ENCODE measurements at regions not wholly inside any gene's neighbourhood (a gene's known extent, or its start where the extent isn't known, plus 50 kb on each side); places are given as distances from the start of the nearest gene placed in this dataset.

GRCh38 chr15:24008476-24008875 lies 321.4 kb upstream of the NDN start:
- intact Hi-C loops (cut with micrococcal nuclease): no loop called here
- no peak for DNase-seq (ENCODE audit: unreplicated experiment)
- H3K9me3 Mint-ChIP-seq (ENCODE audit: unreplicated experiment): peaks cover 30% of the 10 kb centered on the region
- no peaks in the 10 kb centered on the region for H3K4me1 Mint-ChIP-seq (ENCODE audit: insufficient read depth, unreplicated experiment)
- H3K4me3 Mint-ChIP-seq (ENCODE audit: unreplicated experiment): no peak overlapping the region
- no TSS peak for BruUV-seq (replicated peaks)
- no peak for TF ChIP-seq CTCF (IDR thresholded peaks at IDR 0.05; ENCODE audit: unreplicated experiment)
- CTCF ChIA-PET: no interaction called here
- H3K27me3 Mint-ChIP-seq (ENCODE audit: insufficient read depth, unreplicated experiment): no peaks in the 10 kb centered on the region
- POLR2A ChIA-PET: no interaction called here
- H3K36me3 Mint-ChIP-seq (ENCODE audit: insufficient read depth, unreplicated experiment): no peaks in the 10 kb centered on the region
- H3K27ac Mint-ChIP-seq (ENCODE audit: low read depth, unreplicated experiment): no peak overlapping the region

GRCh38 chr15:24017470-24017869 lies 330.4 kb upstream of the NDN start:
- POLR2A ChIA-PET: no interaction called here
- no peak overlapping the region for H3K27ac Mint-ChIP-seq (ENCODE audit: low read depth, unreplicated experiment)
- no peaks in the 10 kb centered on the region for H3K4me1 Mint-ChIP-seq (ENCODE audit: insufficient read depth, unreplicated experiment)
- H3K4me3 Mint-ChIP-seq (ENCODE audit: unreplicated experiment): no peak overlapping the region
- no TSS peak for BruUV-seq (replicated peaks)
- intact Hi-C loops (cut with micrococcal nuclease): no loop called here
- CTCF ChIA-PET: no interaction called here
- H3K9me3 Mint-ChIP-seq (ENCODE audit: unreplicated experiment): peaks cover 29% of the 10 kb centered on the region
- H3K27me3 Mint-ChIP-seq (ENCODE audit: insufficient read depth, unreplicated experiment): no peaks in the 10 kb centered on the region
- no peak for DNase-seq (ENCODE audit: unreplicated experiment)
- TF ChIP-seq CTCF (IDR thresholded peaks at IDR 0.05; ENCODE audit: unreplicated experiment): no peak
- no peaks in the 10 kb centered on the region for H3K36me3 Mint-ChIP-seq (ENCODE audit: insufficient read depth, unreplicated experiment)

- no peak overlapping the region for H3K27ac Mint-ChIP-seq (ENCODE audit: low read depth, unreplicated experiment)
- CTCF ChIA-PET: interaction anchor here (0.7 kb wide), 1 partner anchor 29 kb away, joined by 3 read pairs; no protein-coding TSS in a partner anchor
These were observed 352.6 kb upstream of the NDN start for GRCh38 chr15:24039683-24040082.

GRCh38 chr15:24054547-24055245 lies 367.6 kb upstream of the NDN start:
- ChIA-PET POLR2A (interaction anchor here (1.0 kb wide), 1 partner anchor 20 kb away, joined by 3 read pairs; no protein-coding TSS in a partner anchor), CTCF (interaction anchor here (0.6 to 1.2 kb wide), 3 partner anchors 85 to 411 kb away, joined by 3 to 4 read pairs (median 3); no protein-coding TSS in a partner anchor)
- no peak overlapping the region for H3K27ac Mint-ChIP-seq (ENCODE audit: low read depth, unreplicated experiment)
- no peaks in the 10 kb centered on the region for H3K36me3 Mint-ChIP-seq (ENCODE audit: insufficient read depth, unreplicated experiment)
- intact Hi-C loops (cut with micrococcal nuclease): no loop called here
- H3K9me3 Mint-ChIP-seq (ENCODE audit: unreplicated experiment): no peaks in the 10 kb centered on the region
- no peaks in the 10 kb centered on the region for H3K4me1 Mint-ChIP-seq (ENCODE audit: insufficient read depth, unreplicated experiment)
- H3K4me3 Mint-ChIP-seq (ENCODE audit: unreplicated experiment): peak overlapping the region; percentile 56
- no peak for DNase-seq (ENCODE audit: unreplicated experiment)
- no peaks in the 10 kb centered on the region for H3K27me3 Mint-ChIP-seq (ENCODE audit: insufficient read depth, unreplicated experiment)
- no peak for TF ChIP-seq CTCF (IDR thresholded peaks at IDR 0.05; ENCODE audit: unreplicated experiment)
- no TSS peak for BruUV-seq (replicated peaks)

More at GRCh38 chr15:24039683-24040082, 352.6 kb upstream of the NDN start:
- POLR2A ChIA-PET: no interaction called here
- Mint-ChIP-seq H3K36me3 (ENCODE audit: insufficient read depth, unreplicated experiment) (no peaks in the 10 kb centered on the region), H3K4me1 (ENCODE audit: insufficient read depth, unreplicated experiment) (no peaks in the 10 kb centered on the region), H3K9me3 (ENCODE audit: unreplicated experiment) (peaks cover 15% of the 10 kb centered on the region), H3K4me3 (ENCODE audit: unreplicated experiment) (no peak overlapping the region), H3K27me3 (ENCODE audit: insufficient read depth, unreplicated experiment) (no peaks in the 10 kb centered on the region)
- intact Hi-C loops (cut with micrococcal nuclease): no loop called here
- TF ChIP-seq CTCF (IDR thresholded peaks at IDR 0.05; ENCODE audit: unreplicated experiment): no peak
- no TSS peak for BruUV-seq (replicated peaks)
- DNase-seq (ENCODE audit: unreplicated experiment): no peak
